SK-N-MC (cell line): ENCODE measurements at regions not wholly inside any gene's neighbourhood (a gene's known extent, or its start where the extent isn't known, plus 50 kb on each side); places are given as distances from the start of the nearest gene placed in this dataset.

Experiments used
- EZH2 ChIP-seq: fragments of 200-600 bp; sonication (generic); IDR thresholded peaks from one replicate; pipeline ENCODE4 v1.6.1; 2017; ENCODE audit warnings: antibody characterized with exemption
- POLR2AphosphoS5 ChIP-seq: IDR thresholded peaks from 2 replicates; pipeline ENCODE4 v1.6.1; 2012; ENCODE audit warnings: mild to moderate bottlenecking, low read depth, low read length, borderline replicate concordance

- TF ChIP-seq POLR2AphosphoS5 (no peak), EZH2 (no peak)
Measured at GRCh38 chr5:88395264-88395663, 126.6 kb upstream of the TMEM161B start.
